ENCODE measurements at regions not wholly inside any gene's neighbourhood (a gene's known extent, or its start where the extent isn't known, plus 50 kb on each side); places are given as distances from the start of the nearest gene placed in this dataset.
A peak's percentile ranks its signal among the peaks of the same experiment; 100 is the strongest.

DNA sequence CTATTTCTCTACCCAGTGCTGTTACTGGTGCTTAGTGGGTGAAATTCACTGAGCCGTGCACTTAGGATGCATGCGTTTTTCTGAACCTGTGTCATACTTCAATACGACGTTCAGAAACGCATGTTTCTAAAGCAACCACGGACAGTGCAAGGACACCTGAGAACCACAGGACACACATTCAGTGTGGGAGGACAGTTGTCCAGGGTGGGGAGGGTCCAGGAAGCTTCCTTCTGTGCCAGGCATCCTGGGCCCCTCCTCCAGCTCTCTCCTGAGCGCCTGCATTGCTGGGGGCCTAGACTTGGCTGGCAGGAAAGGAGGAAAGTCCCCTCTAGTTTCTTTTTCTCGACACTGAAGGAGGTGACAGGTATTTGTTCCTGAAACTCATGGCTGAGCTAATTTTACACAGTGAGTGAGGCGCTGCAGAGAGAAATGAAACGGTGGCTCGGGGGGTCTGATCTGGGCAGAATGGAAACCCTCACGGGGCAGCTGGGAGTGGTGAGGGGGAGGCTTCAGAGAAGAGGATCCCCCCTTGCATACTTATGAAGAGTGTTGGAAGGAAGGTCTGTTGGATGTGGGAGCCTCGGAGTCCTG lies 89.9 kb downstream of the IRF8 start:
- ATAC-seq (no peak), DNase-seq (no peak)
- intact Hi-C loops (cut with DNase I) = loop anchor here in 1 of 2 donors (10.0 kb wide), 1 partner anchor 164 kb away; no protein-coding TSS in a partner anchor

DNA sequence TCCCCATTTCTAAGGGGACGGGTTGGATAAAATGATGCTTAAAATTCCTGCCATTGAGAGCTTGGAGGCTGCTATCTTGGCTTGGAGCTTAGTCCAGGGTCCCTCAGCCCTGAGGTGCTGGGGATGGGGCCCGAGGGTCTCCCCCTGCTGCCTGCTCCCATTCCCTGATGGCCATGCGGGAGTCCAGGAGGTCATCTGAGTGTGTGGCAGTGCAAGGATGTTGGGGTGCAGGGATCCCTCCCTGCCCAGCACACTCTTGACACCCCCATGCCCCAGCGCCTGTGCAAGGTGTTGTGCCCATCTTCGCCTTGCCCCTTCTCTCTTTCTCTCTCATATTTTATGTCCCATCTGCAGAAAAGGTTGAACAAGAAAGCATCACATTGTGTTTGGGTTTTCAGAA lies 90.4 kb downstream of the IRF8 start:
- intact Hi-C loops (cut with DNase I) = loop anchor here in 1 of 2 donors (10.0 kb wide), 1 partner anchor 165 kb away; no protein-coding TSS in a partner anchor
- DNase-seq (no peak), ATAC-seq (no peak)

DNA sequence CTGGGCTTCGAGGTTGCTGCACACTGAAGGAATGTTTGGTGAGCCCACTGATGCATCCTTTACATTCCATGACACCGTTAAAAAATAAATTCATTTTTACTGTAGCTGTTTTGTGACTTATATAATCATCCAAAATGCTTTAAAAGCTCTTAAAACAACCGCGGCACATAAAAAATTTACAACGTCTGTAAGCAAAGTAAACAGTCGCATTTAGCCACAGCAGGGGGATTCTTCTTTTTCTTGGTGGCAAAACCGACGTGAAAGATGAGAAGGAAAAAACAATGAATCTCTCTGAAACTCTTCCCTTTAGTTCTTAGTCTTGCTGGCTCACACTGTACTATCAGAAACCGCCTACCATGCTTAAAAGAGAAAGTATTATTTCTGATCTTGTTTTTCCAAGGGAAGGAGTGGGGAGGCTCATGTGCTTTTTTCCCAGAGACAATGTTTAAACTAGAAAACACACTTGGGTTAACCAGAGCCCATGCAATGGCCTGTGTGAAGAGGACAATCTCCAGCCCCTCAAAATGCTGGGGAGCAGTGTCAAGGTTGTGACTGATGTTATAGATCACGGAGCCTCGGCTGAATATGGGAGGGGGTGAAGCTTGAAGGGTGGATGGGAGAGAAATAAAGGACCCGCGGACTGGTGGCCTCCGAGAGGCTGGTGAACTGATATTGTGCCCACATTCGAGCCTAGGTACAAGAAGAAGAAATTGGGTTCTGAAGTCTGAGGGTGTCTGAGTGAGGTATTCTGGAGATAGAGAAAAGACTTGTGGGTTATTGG lies 91.1 kb downstream of the IRF8 start:
- no peak for ATAC-seq
- no peak for DNase-seq
- intact Hi-C loops (cut with DNase I) = loop anchor here in 1 of 2 donors (10.0 kb wide), 1 partner anchor 165 kb away; no protein-coding TSS in a partner anchor

DNA sequence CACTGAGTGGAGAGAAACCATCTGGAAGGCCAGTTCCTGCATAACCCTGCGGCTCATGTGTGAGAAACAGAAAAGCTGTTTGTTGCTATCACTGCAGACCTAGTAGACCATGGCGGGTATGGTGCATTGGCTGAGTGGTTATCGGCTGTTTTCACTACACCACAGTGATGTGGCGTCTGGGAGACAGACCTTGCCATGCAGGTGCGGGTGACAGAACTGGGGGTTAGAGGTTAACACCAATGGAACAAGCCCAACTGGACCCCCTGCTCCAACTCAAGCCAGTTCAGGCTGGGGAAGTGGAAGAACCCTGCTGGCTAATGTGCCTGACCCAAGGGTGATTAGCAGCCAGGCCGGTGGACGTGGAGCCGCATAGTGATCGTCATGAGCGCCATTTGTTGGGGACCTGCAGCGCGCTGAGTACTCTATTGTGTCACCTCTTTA lies 91.9 kb downstream of the IRF8 start:
- intact Hi-C loops (cut with DNase I) = no loop called here
- DNase-seq (no peak), ATAC-seq (no peak)

DNA sequence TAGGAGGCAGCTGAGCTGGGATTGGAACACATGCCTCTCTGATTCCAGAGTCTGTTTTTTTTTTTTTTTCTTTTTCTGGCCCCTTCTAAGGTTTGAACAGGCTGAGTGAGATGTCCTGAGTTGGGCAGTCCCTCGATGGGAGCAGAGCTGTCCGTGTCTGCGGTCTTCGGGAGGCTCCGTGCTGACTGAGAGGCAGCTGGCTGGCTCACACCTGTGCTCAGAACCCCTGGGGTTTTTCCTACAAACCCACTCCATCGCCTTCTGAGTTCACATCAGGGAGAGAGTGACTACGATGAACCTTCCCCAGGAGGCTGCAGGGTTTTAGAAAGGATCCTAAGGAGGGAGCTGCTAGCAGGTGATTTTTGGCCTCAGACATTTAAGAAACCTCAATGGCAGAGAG lies 92.5 kb downstream of the IRF8 start:
- intact Hi-C loops (cut with DNase I) = no loop called here
- DNase-seq = no peak
- ATAC-seq = no peak

DNA sequence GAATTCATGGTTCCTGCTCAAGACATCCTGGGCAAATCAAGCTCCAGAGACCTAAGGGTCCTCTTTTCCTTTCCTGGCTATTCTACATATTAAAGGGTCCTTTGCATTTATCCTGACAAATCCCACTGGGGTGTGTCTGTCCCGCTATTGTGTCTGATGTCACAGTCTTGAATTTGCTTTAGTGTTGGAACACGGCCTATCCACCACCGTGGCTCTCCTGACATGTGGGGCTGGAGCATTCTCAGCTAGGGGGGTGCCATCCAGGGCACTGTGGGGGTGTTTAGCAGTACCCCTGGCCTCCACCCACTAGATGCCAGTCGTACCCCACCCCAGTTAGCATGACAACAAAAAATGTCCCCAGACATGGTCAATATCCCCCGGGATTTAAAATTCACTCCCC lies 92.9 kb downstream of the IRF8 start:
- no peak for ATAC-seq
- intact Hi-C loops (cut with DNase I) = no loop called here
- no peak for DNase-seq

DNA sequence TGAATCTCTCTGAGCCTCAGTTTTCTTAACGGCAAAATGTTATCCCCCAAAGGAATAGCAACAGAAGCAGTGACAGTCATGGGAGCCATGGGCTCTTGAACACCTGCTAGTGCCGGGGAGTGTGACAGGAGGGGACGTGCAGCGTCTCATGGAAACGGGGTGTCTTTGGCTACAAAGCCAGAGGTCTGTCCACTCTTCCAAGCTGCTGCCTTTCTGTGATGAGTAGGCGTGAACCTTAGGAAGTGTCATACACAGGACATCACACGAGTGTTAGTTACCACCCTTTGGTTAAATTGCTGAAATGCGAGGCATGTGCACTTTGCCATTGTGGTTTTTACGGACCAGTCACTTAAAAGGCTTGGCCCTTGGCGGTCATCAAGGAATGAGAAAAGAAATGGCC lies 93.4 kb downstream of the IRF8 start:
- no peak for DNase-seq
- intact Hi-C loops (cut with DNase I) = no loop called here
- ATAC-seq = no peak

DNA sequence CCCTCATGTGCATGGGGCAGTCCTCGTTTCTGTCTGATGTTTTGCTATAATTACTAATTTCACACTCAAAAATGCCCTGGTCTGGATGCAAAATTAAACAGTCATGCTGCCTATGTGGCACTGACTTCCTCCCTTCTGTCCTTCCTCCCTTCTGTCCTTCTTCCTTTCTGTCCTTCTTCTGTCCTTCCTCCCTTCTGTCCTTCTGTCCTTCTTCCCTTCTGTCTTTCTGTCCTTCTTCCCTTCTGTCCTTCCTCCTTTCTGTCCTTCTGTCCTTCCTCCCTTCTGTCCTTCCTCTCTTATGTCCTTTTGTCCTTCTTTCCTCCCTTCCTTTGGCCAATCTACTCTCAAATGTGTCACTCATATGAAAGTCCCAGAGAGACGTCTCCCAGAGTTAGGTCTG lies 93.8 kb downstream of the IRF8 start:
- ATAC-seq = no peak
- intact Hi-C loops (cut with DNase I) = no loop called here
- DNase-seq = no peak

DNA sequence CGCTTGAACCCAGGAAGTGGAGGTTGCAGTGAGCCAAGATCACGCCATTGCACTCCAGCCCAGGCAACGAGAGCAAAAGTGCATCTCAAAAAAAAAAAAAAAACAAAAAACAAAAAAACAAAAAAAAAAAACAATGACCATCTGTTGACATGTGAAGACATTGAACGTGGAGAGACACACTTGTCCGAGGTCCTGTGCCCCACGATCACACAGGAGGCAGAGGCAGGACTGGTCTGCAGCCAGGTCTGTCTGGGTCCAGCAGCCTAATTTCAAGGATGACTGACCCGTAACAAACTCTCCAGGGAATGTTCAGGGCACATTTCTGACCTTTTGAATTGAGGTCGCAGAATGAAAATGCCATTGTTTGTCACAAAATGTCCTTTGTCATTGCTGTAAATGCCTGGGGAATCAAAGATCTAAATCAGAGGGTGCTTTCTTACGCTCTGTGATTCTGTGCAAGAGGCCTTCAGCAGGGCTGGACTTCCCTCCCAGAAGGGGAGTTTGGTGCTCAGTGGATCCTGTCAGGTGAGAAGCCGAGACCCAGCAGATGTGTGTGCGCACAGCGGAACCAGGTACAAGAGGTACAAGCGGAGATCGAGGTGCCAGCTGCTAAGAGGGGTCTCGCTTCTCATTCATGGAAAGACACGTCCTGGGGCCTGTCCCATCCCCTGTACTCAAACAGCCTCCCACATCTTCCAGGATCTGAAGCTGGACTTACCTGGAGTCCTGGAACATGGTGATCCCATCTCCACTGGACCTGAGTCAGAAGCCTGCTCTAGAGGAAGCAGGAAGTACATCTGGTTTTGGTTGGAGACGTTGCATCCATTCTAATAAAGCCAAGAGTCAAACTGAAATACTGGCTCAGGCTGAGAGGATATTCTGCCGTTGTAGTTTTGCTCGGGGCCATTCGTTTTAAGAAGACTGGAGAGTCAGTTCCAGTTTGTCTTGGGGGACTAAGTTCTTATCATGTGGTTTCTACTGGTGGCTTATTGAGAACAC lies 95.8 kb downstream of the IRF8 start:
- no peak for ATAC-seq
- intact Hi-C loops (cut with DNase I) = no loop called here
- DNase-seq = no peak

DNA sequence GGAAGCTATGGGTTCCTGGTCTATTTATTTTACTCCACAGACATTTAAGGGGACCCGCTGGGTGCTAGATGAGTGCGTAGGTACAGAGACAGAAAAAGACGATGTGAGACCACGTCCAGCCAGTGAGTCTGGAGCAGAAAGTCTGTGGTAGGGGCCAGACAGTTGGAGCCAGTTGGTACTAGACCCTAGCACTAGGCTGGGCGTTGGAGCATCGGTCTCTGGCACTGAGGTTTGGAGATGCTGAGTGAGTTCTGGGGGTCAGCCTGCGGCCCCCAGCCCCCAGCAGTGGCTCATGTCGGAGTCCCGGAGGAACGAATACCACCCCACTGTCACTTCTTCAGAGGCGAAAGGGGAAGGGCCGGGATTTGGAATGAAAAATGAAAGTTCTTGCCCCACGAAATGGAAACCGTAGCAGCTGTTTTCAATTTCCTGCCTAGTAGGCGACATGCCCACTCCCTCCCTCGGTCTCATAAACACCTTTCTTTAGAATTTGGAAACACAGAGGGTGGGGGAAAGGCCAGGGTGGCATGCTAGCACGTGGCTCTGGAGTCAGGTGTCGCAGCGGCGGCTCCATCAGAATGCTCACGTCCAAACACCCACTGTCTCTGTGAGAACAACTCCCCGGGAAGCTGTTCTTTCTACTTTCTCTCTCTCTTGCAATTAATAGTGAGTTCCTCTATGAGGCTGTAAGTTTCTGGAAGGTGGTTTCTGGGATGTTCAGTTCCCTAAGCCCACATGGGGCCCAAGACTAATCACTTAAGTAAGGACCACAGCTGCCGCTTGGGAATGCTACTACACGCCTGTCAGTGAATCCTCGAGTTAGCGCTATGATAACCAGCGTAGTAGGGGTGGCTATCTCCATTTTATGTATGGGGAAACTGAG lies 96.8 kb downstream of the IRF8 start:
- intact Hi-C loops (cut with DNase I) = no loop called here
- DNase-seq = no peak
- ATAC-seq = no peak

DNA sequence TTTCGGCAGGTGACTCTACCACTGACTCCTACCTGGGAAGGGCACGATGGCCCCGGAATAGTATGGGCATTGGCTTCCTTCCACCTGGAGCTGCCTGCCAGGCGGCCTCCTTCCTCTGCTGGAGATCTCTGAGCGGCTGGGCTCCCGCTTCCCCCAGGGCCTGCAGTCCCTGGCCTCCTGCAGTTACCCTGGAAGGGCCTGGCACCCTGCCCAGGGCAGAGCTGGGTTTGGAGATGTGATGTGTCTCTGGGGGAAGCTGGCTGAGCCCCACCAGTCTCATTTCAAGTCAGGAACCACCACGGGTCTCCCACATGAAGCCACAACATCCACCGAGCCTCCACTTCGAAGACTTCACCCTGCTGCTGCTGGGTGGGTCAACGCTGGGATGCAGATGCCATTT lies 97.9 kb downstream of the IRF8 start:
- ATAC-seq (no peak), DNase-seq (no peak)
- intact Hi-C loops (cut with DNase I) = no loop called here

DNA sequence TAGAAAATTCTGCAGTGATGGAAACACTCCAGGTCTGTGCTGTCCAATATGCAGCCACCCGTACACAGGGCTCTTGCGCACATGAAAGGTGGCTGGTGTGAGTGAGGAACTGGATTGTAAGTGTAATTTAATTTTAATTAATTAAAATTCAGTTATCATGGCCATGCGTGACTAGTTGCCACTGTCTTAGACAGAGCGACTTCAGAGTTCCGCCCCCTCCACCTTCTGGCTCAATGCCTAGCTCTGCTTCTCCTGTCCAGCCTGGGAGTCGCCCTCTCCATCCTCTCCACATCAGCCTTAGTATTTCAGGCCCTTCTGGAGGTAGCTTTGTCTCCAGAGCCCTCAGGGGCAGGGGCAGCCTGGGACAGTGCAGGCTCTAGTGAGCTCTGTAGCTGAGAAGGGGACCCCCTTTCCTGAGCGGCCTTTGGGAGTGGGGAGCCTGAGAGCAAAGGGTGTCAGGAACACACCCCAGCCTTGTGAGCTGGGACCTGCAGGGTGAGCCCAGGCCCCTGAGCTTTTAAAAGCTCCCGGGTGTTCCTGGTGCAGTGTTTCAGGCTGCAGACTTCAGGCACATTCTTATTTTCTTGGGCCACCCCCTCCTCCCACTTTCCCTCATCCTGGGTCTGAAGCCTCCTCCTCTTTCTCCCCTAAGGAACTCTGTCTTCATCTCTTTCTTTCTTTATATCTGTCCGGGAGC lies 99.4 kb downstream of the IRF8 start:
- intact Hi-C loops (cut with DNase I) = no loop called here
- no peak for DNase-seq
- no peak for ATAC-seq

DNA sequence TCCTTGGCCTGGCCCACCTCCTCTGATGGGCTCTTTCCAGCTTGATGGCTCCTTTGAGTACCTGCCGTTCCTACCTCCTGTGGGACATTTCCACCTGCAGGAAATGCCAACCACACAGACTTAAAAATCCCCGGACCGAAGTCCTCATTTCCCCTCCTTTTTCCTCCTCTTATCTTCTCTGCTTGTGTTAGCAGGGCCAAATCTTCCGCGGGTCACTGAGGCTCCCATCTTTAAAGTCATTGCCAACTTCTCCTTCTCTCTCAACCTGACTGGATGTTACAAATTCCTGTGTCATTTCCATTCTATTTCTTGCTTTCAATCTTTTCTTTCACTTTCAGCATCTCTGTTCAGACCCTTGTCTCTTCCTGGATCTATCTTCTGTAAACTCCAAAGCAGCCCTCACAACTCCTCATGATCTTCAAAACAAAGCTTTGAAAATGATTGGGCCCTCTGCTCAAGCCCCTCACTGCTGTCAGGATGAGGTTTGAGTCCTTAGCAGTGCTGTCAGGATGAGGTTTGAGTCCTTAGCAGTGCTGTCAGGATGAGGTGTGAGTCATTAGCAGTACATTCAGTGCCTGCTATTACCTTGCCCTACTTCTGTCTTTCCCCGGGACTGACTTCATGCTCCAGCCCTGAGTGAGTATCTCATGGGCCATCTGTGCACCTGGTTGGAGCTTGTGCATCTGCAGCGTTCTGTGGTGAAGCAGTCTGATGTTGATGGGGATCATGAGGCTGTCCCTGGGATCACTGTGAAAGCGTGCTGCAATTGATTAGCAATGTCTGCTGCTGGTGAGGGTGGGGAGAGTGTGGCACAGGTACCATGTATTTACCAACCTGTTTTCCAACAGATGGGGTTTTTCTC lies 100.1 kb downstream of the IRF8 start:
- intact Hi-C loops (cut with DNase I) = no loop called here
- ATAC-seq = peak in 1 of 2 donors; percentile 46
- DNase-seq = no peak

DNA sequence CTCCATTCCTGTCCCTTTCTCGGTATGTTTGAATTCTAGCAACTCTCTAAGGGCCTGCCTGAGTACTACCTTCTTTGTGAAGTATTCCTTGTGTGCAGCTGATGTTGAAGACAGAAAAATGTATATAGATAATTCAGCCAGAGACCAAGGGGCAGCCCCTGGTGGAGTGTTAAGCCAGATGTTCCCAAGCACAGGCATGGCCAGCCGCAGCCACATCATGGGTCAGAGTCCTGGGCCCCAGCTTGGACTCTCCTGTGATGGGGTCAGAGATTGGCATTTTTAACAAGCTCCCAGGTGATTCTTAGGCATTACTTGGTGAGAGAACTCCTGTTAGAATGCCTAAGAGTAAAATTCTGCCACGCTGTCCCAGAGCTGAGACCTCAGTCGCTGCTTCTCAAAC lies 100.8 kb downstream of the IRF8 start:
- DNase-seq (no peak), ATAC-seq (no peak)
- intact Hi-C loops (cut with DNase I) = no loop called here

DNA sequence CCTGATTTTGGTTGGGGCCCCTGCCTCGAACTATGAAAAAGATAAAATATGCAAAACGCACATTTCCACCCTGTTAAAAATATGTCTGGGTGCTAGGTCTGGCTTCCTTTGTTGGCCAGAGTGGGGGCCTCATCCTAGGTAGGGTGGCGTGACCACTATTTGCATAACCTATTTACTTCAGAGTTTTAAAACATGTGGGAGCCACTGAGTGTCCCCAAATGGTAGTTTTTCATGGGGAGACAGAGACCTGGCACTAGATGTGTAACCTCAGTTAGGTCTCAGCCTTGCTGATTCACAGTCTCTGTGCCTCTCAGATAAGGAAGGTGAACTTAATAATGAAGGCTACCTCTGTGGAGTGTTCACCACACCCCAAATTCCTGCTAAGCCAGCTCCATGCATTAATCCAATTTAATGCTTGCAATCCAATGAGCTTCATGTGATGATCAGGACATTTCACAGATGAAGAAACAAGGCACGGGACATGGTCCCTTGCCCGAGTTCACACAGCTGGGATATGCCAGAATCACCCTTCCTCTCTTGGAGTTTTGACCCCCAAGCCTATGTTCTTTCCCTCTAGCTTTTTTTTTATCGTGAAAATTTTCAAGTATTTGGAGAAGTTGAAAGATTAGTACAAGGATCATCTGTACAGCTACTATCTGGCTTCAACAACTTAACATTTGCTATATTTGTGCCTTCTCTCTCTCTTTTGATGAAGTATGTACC lies 103.4 kb downstream of the IRF8 start:
- DNase-seq (no peak), ATAC-seq (no peak)
- intact Hi-C loops (cut with DNase I) = no loop called here

DNA sequence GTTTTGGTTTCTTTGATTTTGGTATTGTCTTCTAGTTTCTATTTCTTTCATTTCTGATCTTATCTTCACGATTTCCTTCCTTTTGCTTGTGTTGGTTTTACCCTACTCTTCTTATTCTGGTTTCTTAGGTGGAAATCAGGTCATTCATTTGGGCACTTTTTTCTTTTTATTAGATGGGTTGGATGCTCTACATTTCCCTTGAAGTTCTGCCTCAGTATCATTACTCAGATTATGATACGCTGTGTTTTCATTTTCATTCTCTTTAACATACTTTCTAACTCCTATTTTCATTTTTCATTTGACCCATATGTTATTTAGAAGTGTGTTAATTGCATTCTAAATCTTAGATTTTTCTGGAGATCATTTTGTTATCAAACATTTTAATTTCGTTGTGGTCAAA lies 108.6 kb downstream of the IRF8 start:
- intact Hi-C loops (cut with DNase I) = no loop called here

DNA sequence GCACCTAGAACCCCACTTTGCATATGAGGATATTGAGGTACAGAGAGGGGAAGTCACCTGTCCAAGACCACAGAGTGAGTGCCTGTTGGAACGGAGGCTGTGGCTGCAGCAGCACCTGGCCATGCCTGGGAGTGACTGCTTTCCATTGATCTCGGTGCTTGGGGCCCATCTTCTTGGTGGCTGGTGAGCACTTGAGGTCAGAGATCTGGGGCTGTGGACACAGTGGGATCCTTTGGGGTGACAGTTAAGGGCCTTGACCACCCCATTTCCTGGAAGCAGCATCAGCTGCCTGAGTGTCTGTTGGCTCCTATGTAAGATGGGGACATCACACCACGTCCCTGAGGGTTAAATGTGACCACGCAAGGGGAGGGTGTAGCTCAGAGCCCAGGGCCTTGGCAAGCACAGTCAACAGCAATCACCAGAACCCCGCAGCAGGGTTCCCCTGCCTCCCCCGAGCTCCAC lies 111.7 kb downstream of the IRF8 start:
- intact Hi-C loops (cut with DNase I) = no loop called here
- DNase-seq (no peak), ATAC-seq (no peak)

More for the DNA sequence above, 108.6 kb downstream of the IRF8 start:
- DNase-seq (no peak), ATAC-seq (no peak)
